Neural progenitor cell (in vitro differentiated cells): ENCODE measurements at regions not wholly inside any gene's neighbourhood (a gene's known extent, or its start where the extent isn't known, plus 50 kb on each side); places are given as distances from the start of the nearest gene placed in this dataset.

Experiments used
- DNase-seq: peaks from one replicate; pipeline ENCODE4 v3.0.0-alpha.2; 2016; ENCODE audit warnings: low spot score
- H2AFZ ChIP-seq: fragments of 200-600 bp; sonication (generic); replicated peaks from 2 replicates; pipeline ENCODE4 v1.6.1; 2016; ENCODE audit warnings: antibody characterized with exemption
- H3F3A ChIP-seq: fragments of 200-600 bp; sonication (generic); 2 replicates; pipeline ENCODE4 v1.6.1; 2016; ENCODE audit warnings: antibody characterized with exemption, low read depth
- H3K27ac ChIP-seq: fragments of 200-600 bp; sonication (generic); 2 replicates; pipeline ENCODE4 v1.5.1; 2016; ENCODE audit warnings: mild to moderate bottlenecking
- H3K27me3 ChIP-seq: fragments of 200-600 bp; sonication (generic); 2 replicates; pipeline ENCODE4 v1.6.1; 2016; ENCODE audit warnings: mild to moderate bottlenecking, moderate library complexity
- H3K36me3 ChIP-seq: fragments of 200-600 bp; sonication (generic); 2 replicates; pipeline ENCODE4 v1.5.1; 2016
- H3K4me1 ChIP-seq: fragments of 200-600 bp; sonication (generic); 2 replicates; pipeline ENCODE4 v1.6.1; 2016; ENCODE audit warnings: mixed run types
- H3K4me2 ChIP-seq: fragments of 200-600 bp; sonication (generic); 2 replicates; pipeline ENCODE4 v1.6.1; 2016
- H3K4me3 ChIP-seq: fragments of 200-600 bp; sonication (generic); 2 replicates; pipeline ENCODE4 v1.5.1; 2016
- H3K79me2 ChIP-seq: fragments of 200-600 bp; sonication (generic); 2 replicates; pipeline ENCODE4 v1.6.1; 2016; ENCODE audit warnings: low read depth
- H3K9ac ChIP-seq: fragments of 200-600 bp; sonication (generic); 2 replicates; pipeline ENCODE4 v1.6.1; 2016
- H3K9me3 ChIP-seq: fragments of 200-600 bp; sonication (generic); 2 replicates; pipeline ENCODE4 v1.5.1; 2016; ENCODE audit warnings: low read depth
- H4K20me1 ChIP-seq: fragments of 200-600 bp; sonication (generic); 2 replicates; pipeline ENCODE4 v1.6.1; 2016; ENCODE audit warnings: low read depth
- H3K27ac Mint-ChIP-seq: 3 replicates; pipeline ENCODE4 v1.8.0; 2021; ENCODE audit warnings: mixed read lengths
- H3K27me3 Mint-ChIP-seq: 2 replicates; pipeline ENCODE4 v1.8.0; 2022; ENCODE audit warnings: low read depth, mild to moderate bottlenecking, inconsistent platforms, moderate library complexity, mixed read lengths; ENCODE audit not compliant: insufficient read depth
- H3K36me3 Mint-ChIP-seq: 3 replicates; pipeline ENCODE4 v1.8.0; 2021; ENCODE audit warnings: mixed read lengths
- H3K4me1 Mint-ChIP-seq: 3 replicates; pipeline ENCODE4 v1.8.0; 2021; ENCODE audit warnings: mixed read lengths
- H3K4me3 Mint-ChIP-seq: 3 replicates; pipeline ENCODE4 v1.8.0; 2021; ENCODE audit warnings: mild to moderate bottlenecking, moderate library complexity, mixed read lengths
- H3K9me3 Mint-ChIP-seq: 3 replicates; pipeline ENCODE4 v1.8.0; 2020; ENCODE audit warnings: mixed read lengths
- EZH2 ChIP-seq: fragments of 200-600 bp; sonication (generic); IDR thresholded peaks from 2 replicates; pipeline ENCODE4 v1.6.1; 2017; ENCODE audit warnings: antibody characterized with exemption, mild to moderate bottlenecking, moderate library complexity
- EZH2phosphoT487 ChIP-seq: fragments of 200-600 bp; sonication (generic); IDR thresholded peaks from 2 replicates; pipeline ENCODE4 v1.6.1; 2017; ENCODE audit warnings: antibody characterized with exemption
- TF ChIP-seq, protein P1 (sequence below): fragments of 200-600 bp; sonication (generic); IDR thresholded peaks from 2 replicates; pipeline ENCODE4 v1.5.1; 2017; ENCODE audit warnings: antibody characterized with exemption, mild to moderate bottlenecking

DNA sequence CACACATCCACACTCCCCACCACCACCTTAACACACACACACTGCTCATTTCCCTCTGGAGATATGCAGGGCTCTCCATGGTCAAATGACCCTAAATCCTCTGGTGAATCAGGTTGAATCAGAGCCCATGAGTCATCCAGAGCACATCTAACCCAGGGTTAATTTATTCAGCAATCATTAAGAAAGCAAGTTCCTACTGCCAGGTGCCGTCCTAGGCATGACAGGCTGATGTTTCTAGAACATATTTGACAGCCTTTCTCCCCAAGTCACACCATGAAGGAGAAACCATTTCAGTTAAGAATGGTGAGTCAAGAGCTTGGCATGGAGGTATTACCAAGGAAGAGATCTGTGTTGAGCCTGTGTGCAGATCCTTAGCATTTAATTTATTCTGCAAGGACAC, 194.3 kb upstream of the CAMK1G start:
- H3F3A ChIP-seq = no peaks in the 10 kb centered on the region
- H3K27me3 ChIP-seq = no peaks in the 10 kb centered on the region
- H3K9ac ChIP-seq = no peak overlapping the region
- no peaks in the 10 kb centered on the region for H3K79me2 ChIP-seq
- no peak overlapping the region for H3K4me3 ChIP-seq
- H3K36me3 Mint-ChIP-seq = no peaks in the 10 kb centered on the region
- H3K4me3 Mint-ChIP-seq = no peak overlapping the region
- no peaks in the 10 kb centered on the region for H4K20me1 ChIP-seq
- H3K4me1 ChIP-seq = peaks cover 13% of the 10 kb centered on the region
- H3K9me3 Mint-ChIP-seq = no peaks in the 10 kb centered on the region
- no peaks in the 10 kb centered on the region for H3K36me3 ChIP-seq
- TF ChIP-seq EZH2phosphoT487 (no peak), EZH2 (no peak)
- TF ChIP-seq, protein P1, sequence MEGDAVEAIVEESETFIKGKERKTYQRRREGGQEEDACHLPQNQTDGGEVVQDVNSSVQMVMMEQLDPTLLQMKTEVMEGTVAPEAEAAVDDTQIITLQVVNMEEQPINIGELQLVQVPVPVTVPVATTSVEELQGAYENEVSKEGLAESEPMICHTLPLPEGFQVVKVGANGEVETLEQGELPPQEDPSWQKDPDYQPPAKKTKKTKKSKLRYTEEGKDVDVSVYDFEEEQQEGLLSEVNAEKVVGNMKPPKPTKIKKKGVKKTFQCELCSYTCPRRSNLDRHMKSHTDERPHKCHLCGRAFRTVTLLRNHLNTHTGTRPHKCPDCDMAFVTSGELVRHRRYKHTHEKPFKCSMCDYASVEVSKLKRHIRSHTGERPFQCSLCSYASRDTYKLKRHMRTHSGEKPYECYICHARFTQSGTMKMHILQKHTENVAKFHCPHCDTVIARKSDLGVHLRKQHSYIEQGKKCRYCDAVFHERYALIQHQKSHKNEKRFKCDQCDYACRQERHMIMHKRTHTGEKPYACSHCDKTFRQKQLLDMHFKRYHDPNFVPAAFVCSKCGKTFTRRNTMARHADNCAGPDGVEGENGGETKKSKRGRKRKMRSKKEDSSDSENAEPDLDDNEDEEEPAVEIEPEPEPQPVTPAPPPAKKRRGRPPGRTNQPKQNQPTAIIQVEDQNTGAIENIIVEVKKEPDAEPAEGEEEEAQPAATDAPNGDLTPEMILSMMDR = no peak
- H2AFZ ChIP-seq = no peak overlapping the region
- no peak overlapping the region for H3K27ac Mint-ChIP-seq
- no peak for DNase-seq
- no peak overlapping the region for H3K4me2 ChIP-seq
- H3K27me3 Mint-ChIP-seq = peaks cover 5% of the 10 kb centered on the region
- H3K27ac ChIP-seq = no peak overlapping the region
- no peaks in the 10 kb centered on the region for H3K9me3 ChIP-seq
- H3K4me1 Mint-ChIP-seq = peaks cover 5% of the 10 kb centered on the region

- no peak for DNase-seq
- no peak overlapping the region for H3K4me3 ChIP-seq
- no peak overlapping the region for H3K27ac ChIP-seq
- no peaks in the 10 kb centered on the region for H4K20me1 ChIP-seq
- no peak overlapping the region for H3K27ac Mint-ChIP-seq
- H3K79me2 ChIP-seq = no peaks in the 10 kb centered on the region
- no peak overlapping the region for H2AFZ ChIP-seq
- H3K36me3 Mint-ChIP-seq = no peaks in the 10 kb centered on the region
- H3K4me3 Mint-ChIP-seq = no peak overlapping the region
- H3K27me3 Mint-ChIP-seq = peaks cover 5% of the 10 kb centered on the region
- H3K4me1 Mint-ChIP-seq = peaks cover 6% of the 10 kb centered on the region
- no peak overlapping the region for H3K4me2 ChIP-seq
- H3K27me3 ChIP-seq = no peaks in the 10 kb centered on the region
- no peaks in the 10 kb centered on the region for H3K9me3 Mint-ChIP-seq
- no peak overlapping the region for H3K9ac ChIP-seq
- H3F3A ChIP-seq = no peaks in the 10 kb centered on the region
- no peaks in the 10 kb centered on the region for H3K36me3 ChIP-seq
- H3K9me3 ChIP-seq = no peaks in the 10 kb centered on the region
- TF ChIP-seq, protein P1 = no peak
- TF ChIP-seq EZH2phosphoT487 (no peak), EZH2 (no peak)
- peaks cover 11% of the 10 kb centered on the region for H3K4me1 ChIP-seq
Observed at GRCh38 chr1:209389975-209390374, 193.5 kb upstream of the CAMK1G start.

DNA sequence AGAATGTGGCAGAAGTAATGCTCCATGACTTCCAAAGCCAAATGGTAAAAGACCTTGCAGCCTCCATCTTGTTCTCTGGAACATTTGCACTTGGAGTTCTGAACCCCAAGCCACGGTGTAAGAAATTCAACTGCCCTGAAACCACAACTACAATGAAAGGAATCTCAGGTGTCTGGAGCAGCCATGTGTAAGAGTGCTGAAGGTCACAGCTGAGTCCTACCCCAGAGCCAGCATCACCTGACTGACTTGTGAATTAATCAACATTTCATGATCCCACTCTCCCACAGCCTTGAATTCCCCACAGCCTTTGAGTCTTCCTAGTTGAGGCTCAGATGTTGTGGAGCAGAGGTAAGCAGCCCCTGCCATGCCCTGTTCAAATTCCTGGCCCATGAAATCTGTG, 192.8 kb upstream of the CAMK1G start:
- no peaks in the 10 kb centered on the region for H3F3A ChIP-seq
- TF ChIP-seq, protein P1 = no peak
- TF ChIP-seq EZH2phosphoT487 (no peak), EZH2 (no peak)
- no peaks in the 10 kb centered on the region for H3K9me3 ChIP-seq
- H3K4me3 Mint-ChIP-seq = no peak overlapping the region
- no peaks in the 10 kb centered on the region for H3K36me3 ChIP-seq
- peaks cover 5% of the 10 kb centered on the region for H3K27me3 Mint-ChIP-seq
- H3K27me3 ChIP-seq = no peaks in the 10 kb centered on the region
- H3K4me1 ChIP-seq = peaks cover 11% of the 10 kb centered on the region
- no peak overlapping the region for H3K4me2 ChIP-seq
- no peaks in the 10 kb centered on the region for H4K20me1 ChIP-seq
- H3K4me3 ChIP-seq = no peak overlapping the region
- H3K27ac Mint-ChIP-seq = no peak overlapping the region
- no peak overlapping the region for H3K9ac ChIP-seq
- no peak overlapping the region for H2AFZ ChIP-seq
- DNase-seq = no peak
- peaks cover 13% of the 10 kb centered on the region for H3K4me1 Mint-ChIP-seq
- no peak overlapping the region for H3K27ac ChIP-seq
- no peaks in the 10 kb centered on the region for H3K79me2 ChIP-seq
- no peaks in the 10 kb centered on the region for H3K36me3 Mint-ChIP-seq
- H3K9me3 Mint-ChIP-seq = no peaks in the 10 kb centered on the region

- Histone ChIP-seq H3K4me2 (no peak overlapping the region), H3K27me3 (no peaks in the 10 kb centered on the region), H2AFZ (no peak overlapping the region), H3K9me3 (no peaks in the 10 kb centered on the region), H3F3A (no peaks in the 10 kb centered on the region), H3K4me1 (peaks cover 11% of the 10 kb centered on the region), H4K20me1 (no peaks in the 10 kb centered on the region), H3K36me3 (no peaks in the 10 kb centered on the region), H3K4me3 (no peak overlapping the region), H3K9ac (no peak overlapping the region), H3K27ac (no peak overlapping the region), H3K79me2 (no peaks in the 10 kb centered on the region)
- DNase-seq = peak; percentile 12
- H3K4me1 Mint-ChIP-seq = peaks cover 13% of the 10 kb centered on the region
- no peak overlapping the region for H3K4me3 Mint-ChIP-seq
- no peaks in the 10 kb centered on the region for H3K36me3 Mint-ChIP-seq
- TF ChIP-seq EZH2 (no peak), EZH2phosphoT487 (no peak)
- TF ChIP-seq, protein P1 = no peak
- peaks cover 8% of the 10 kb centered on the region for H3K27me3 Mint-ChIP-seq
- H3K27ac Mint-ChIP-seq = no peak overlapping the region
- no peaks in the 10 kb centered on the region for H3K9me3 Mint-ChIP-seq
Observed at GRCh38 chr1:209391792-209392191, 191.7 kb upstream of the CAMK1G start.
